ENCODE measurements at regions not wholly inside any gene's neighbourhood (a gene's known extent, or its start where the extent isn't known, plus 50 kb on each side); places are given as distances from the start of the nearest gene placed in this dataset.

DNA sequence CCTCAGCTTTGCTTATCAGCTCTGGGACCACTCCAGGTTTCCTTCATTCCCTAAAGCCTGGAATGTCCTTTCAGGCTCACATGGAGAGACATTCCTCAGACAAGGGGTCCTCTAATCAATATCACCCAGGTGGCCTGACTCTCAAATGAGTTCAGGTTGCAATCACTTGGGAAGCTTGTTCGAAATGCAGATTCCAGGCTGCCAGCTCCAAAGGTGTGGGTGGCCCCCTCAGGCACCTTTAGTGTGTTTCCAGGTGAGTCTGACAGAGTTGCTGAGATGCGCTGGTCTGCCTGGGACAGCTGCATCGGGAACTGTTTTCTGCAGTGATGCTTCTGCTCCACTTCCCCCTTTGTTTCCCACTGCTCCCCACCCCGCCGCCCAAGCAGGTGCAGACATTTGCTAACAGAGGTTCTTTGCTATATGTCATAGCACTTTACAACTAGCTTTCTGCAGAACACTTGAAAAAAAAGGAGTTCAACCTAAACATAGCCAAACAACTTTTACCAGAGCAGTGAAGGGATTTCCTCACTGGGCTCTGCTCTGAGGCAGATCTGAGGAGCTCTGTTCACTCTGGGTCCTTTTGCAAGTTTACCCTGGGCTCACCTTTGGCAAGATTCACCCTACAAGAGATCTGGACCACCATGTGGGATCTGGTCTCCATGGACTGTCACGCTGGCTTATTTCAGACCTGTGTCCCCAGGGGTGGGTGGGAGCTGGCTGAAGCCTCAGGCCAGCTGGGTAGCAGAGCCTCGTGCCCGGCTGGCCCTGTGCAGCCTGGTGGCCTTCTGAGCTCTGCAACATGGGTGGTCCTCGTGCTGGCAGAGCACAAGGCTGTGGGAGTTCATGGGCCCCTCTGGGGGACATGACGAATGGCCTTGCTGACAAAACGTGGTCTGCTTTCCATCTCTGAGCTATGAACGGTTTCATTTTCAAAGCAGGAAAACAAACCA lies 539.6 kb downstream of the CCDC171 start:
- Mint-ChIP-seq H3K27me3 (ENCODE audit: unreplicated experiment) (peaks cover 3% of the 10 kb centered on the region), H3K9me3 (ENCODE audit: unreplicated experiment) (peaks cover 4% of the 10 kb centered on the region), H3K4me3 (ENCODE audit: unreplicated experiment) (no peak overlapping the region), H3K4me1 (ENCODE audit: unreplicated experiment) (peaks cover 3% of the 10 kb centered on the region), H3K36me3 (ENCODE audit: low read depth, unreplicated experiment) (peaks cover 4% of the 10 kb centered on the region), H3K27ac (ENCODE audit: unreplicated experiment) (no peak overlapping the region)
- TF ChIP-seq, protein P1, sequence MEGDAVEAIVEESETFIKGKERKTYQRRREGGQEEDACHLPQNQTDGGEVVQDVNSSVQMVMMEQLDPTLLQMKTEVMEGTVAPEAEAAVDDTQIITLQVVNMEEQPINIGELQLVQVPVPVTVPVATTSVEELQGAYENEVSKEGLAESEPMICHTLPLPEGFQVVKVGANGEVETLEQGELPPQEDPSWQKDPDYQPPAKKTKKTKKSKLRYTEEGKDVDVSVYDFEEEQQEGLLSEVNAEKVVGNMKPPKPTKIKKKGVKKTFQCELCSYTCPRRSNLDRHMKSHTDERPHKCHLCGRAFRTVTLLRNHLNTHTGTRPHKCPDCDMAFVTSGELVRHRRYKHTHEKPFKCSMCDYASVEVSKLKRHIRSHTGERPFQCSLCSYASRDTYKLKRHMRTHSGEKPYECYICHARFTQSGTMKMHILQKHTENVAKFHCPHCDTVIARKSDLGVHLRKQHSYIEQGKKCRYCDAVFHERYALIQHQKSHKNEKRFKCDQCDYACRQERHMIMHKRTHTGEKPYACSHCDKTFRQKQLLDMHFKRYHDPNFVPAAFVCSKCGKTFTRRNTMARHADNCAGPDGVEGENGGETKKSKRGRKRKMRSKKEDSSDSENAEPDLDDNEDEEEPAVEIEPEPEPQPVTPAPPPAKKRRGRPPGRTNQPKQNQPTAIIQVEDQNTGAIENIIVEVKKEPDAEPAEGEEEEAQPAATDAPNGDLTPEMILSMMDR (IDR thresholded peaks at IDR 0.05; ENCODE audit: unreplicated experiment), result no peak
- DNase-seq (ENCODE audit: low spot score), result no peak

DNA sequence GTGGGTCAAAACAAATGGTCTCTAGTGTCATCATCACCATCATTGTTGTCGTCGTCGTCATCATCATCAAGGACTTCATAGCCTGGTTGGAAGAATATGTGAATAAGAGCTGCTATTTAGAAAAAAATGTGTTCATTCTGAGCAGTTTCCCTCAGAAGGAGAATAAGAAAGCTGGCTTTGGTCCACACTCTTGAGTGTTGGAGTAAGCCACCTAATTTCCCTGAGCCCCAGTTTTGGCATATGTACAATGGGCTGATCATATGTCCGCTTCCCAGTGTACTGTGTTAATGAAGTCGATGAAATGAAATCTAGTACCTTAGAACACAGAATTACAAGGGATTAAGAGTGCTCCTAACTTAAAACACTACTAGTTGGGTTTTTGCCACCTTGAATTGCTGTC lies 545.5 kb downstream of the CCDC171 start:
- Mint-ChIP-seq H3K27ac (ENCODE audit: unreplicated experiment) (no peak overlapping the region), H3K4me1 (ENCODE audit: unreplicated experiment) (peaks cover 3% of the 10 kb centered on the region), H3K27me3 (ENCODE audit: unreplicated experiment) (peaks cover 5% of the 10 kb centered on the region), H3K9me3 (ENCODE audit: unreplicated experiment) (peaks cover 4% of the 10 kb centered on the region), H3K36me3 (ENCODE audit: low read depth, unreplicated experiment) (peaks cover 4% of the 10 kb centered on the region), H3K4me3 (ENCODE audit: unreplicated experiment) (no peak overlapping the region)
- TF ChIP-seq, protein P1 (IDR thresholded peaks at IDR 0.05; ENCODE audit: unreplicated experiment), result no peak
- DNase-seq (ENCODE audit: low spot score), result no peak

DNA sequence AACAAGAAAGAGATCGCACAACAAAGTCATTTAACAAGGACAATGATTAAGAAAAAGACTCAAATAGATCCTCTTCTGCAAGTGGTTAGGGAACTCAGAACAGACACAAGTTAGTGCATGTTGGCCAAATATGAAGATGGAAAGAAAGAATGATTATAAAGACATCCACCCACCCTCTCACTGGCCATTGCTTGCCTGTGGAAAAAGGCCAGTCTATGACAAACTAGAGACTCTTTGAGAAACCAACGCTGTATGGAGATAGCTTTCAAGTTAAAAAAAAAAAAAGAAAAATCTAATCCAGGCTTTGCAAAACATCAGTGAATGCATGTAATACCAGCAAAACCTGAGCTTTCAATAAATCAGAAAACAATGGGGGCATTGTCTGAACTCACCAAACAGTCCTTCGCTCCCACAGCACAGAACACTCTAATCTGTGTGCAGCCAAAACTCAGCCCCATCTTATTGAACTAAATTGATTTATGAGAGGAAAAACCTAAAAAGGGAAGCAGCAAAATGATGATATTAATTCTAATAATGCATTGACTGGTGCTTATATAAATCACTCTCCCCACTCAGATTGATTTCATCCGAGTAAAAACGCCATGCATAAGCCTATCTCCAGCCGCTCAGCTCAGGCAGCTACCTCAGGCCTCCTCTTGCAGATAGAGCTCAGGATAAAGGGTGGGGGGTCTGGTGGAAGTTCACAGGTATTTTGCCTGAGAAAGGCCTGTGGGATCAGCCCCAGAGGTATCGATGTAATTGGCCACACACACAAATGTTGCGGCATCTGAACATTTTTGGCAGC lies 547.1 kb downstream of the CCDC171 start:
- Mint-ChIP-seq H3K4me3 (ENCODE audit: unreplicated experiment) (no peak overlapping the region), H3K9me3 (ENCODE audit: unreplicated experiment) (no peaks in the 10 kb centered on the region), H3K4me1 (ENCODE audit: unreplicated experiment) (peaks cover 3% of the 10 kb centered on the region), H3K27me3 (ENCODE audit: unreplicated experiment) (peaks cover 2% of the 10 kb centered on the region), H3K27ac (ENCODE audit: unreplicated experiment) (no peak overlapping the region), H3K36me3 (ENCODE audit: low read depth, unreplicated experiment) (peaks cover 4% of the 10 kb centered on the region)
- TF ChIP-seq, protein P1 (IDR thresholded peaks at IDR 0.05; ENCODE audit: unreplicated experiment), result no peak
- no peak for DNase-seq (ENCODE audit: low spot score)

DNA sequence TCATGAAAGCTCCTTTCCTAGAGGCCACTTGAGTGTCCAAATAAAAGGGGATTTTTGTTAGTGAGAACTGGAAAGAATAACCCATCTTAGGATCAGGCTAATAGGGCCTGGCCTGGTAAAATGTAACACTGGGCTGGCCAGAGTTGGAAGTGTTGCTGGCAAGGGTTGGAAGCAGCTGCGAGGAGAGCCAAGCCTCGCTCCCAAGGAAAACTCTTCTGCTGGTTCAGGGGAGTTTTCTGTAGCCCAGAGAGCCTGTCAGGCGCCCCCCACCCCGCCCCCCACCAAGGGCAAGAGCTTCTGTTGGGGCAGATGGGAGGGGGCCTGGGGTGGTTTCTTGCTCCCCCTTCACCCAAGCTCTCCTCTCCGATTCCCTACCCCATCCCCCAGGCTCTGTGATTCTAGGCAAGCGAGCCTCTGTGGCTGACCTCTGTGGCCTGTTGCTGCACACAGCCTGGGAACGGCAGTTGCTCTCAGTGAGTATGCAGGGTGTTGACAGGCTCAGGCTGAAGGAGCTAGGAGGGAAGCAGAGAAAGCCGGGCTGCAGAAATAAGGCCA lies 547.8 kb downstream of the CCDC171 start:
- no peak overlapping the region for H3K4me3 Mint-ChIP-seq (ENCODE audit: unreplicated experiment)
- TF ChIP-seq, protein P1 (IDR thresholded peaks at IDR 0.05; ENCODE audit: unreplicated experiment), result no peak
- no peak for DNase-seq (ENCODE audit: low spot score)

More for the DNA sequence above, 547.8 kb downstream of the CCDC171 start:
- Mint-ChIP-seq H3K4me1 (ENCODE audit: unreplicated experiment) (peaks cover 3% of the 10 kb centered on the region), H3K27me3 (ENCODE audit: unreplicated experiment) (peaks cover 2% of the 10 kb centered on the region), H3K36me3 (ENCODE audit: low read depth, unreplicated experiment) (no peaks in the 10 kb centered on the region), H3K27ac (ENCODE audit: unreplicated experiment) (no peak overlapping the region), H3K9me3 (ENCODE audit: unreplicated experiment) (no peaks in the 10 kb centered on the region)

Measured in endothelial cell (in vitro differentiated cells).